ENCODE measurements at regions not wholly inside any gene's neighbourhood (a gene's known extent, or its start where the extent isn't known, plus 50 kb on each side); places are given as distances from the start of the nearest gene placed in this dataset.

GRCh38 chr3:187870360-187871203, 125.3 kb upstream of the BCL6 start:
- no peak for TF ChIP-seq CTCF (IDR thresholded peaks at IDR 0.05; ENCODE audit: low read depth, low read length, missing control alignments)
- DNase-seq (ENCODE audit: extremely low read depth, low read depth): no peak
- H3K4me3 ChIP-seq (replicated peaks; ENCODE audit: low read depth, low read length): no peak overlapping the region

GRCh38 chr3:187871204-187871591, 125.9 kb upstream of the BCL6 start:
- no peak for TF ChIP-seq CTCF (IDR thresholded peaks at IDR 0.05; ENCODE audit: low read depth, low read length, missing control alignments)
- DNase-seq (ENCODE audit: extremely low read depth, low read depth): no peak
- no peak overlapping the region for H3K4me3 ChIP-seq (replicated peaks; ENCODE audit: low read depth, low read length)

GRCh38 chr3:187871848-187872247, 126.6 kb upstream of the BCL6 start:
- no peak overlapping the region for H3K4me3 ChIP-seq (replicated peaks; ENCODE audit: low read depth, low read length)
- TF ChIP-seq CTCF (IDR thresholded peaks at IDR 0.05; ENCODE audit: low read depth, low read length, missing control alignments): no peak
- DNase-seq (ENCODE audit: extremely low read depth, low read depth): no peak

GRCh38 chr3:187873843-187874242, 128.6 kb upstream of the BCL6 start:
- no peak for TF ChIP-seq CTCF (IDR thresholded peaks at IDR 0.05; ENCODE audit: low read depth, low read length, missing control alignments)
- no peak for DNase-seq (ENCODE audit: extremely low read depth, low read depth)

GRCh38 chr3:187875863-187876262, 130.6 kb upstream of the BCL6 start:
- no peak for DNase-seq (ENCODE audit: extremely low read depth, low read depth)
- H3K4me3 ChIP-seq (replicated peaks; ENCODE audit: low read depth, low read length): no peak overlapping the region
- no peak for TF ChIP-seq CTCF (IDR thresholded peaks at IDR 0.05; ENCODE audit: low read depth, low read length, missing control alignments)

More at GRCh38 chr3:187873843-187874242, 128.6 kb upstream of the BCL6 start:
- no peak overlapping the region for H3K4me3 ChIP-seq (replicated peaks; ENCODE audit: low read depth, low read length)

GRCh38 chr3:187878772-187879518, 133.7 kb upstream of the BCL6 start:
- H3K4me3 ChIP-seq (replicated peaks; ENCODE audit: low read depth, low read length): no peak overlapping the region
- TF ChIP-seq CTCF (IDR thresholded peaks at IDR 0.05; ENCODE audit: low read depth, low read length, missing control alignments): no peak
- DNase-seq (ENCODE audit: extremely low read depth, low read depth): peak; percentile 7
